ENCODE measurements at regions not wholly inside any gene's neighbourhood (a gene's known extent, or its start where the extent isn't known, plus 50 kb on each side); places are given as distances from the start of the nearest gene placed in this dataset.

DNA sequence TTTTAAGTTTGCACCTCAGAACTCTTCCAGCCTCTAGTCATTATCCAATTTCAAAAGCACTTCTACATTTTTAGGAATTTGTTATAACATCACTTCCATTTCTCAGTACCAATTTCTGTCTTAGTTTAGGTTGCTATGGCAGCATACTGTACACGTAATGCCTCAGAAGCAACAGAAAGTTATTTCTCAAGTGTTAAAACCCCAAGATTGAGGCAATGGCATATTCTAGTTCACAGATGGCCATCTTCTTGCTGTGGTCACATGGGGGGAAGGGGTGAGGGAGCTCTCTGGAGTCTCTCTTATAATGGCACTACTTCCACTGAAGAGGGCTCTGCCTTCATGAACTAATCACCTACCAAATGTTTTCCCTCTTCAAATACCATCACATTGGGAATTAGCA lies 220.3 kb upstream of the CTSO start:
- no peak for ATAC-seq
- intact Hi-C loops (cut with DNase I) = no loop called here
- DNase-seq = no peak
- H3K4me1 ChIP-seq = no peaks in the 10 kb centered on the region
- no peaks in the 10 kb centered on the region for H3K9me3 ChIP-seq
- H3K36me3 ChIP-seq = no peaks in the 10 kb centered on the region
- FAIRE-seq = no peak
- H3K27me3 ChIP-seq = no peaks in the 10 kb centered on the region
- H3K4me3 ChIP-seq = no peak overlapping the region
- no peak for TF ChIP-seq CTCF (IDR thresholded peaks at IDR 0.05)
- 74 to 79% methylated on average over 1 of the region's 1 CpG for WGBS, 2 donors
- H3K27ac ChIP-seq = no peak overlapping the region

DNA sequence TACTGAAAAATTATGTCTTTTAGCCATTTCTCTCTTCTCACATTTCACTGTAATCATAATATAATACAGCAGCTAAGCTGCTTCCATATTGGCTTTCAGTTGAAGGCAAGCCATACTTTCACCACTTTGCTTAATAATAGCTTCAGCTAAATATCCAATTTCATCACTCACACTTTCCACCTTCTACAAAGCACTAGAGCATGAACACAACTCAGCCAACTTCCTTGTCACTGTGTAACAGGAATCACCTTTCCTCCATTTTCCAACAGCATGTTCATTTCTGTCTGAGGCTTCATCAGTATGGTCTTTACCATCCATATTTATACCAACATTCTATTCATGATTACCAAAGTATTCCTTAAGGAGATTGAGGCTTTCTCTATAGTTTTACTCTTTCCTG lies 219.8 kb upstream of the CTSO start:
- no peak for ATAC-seq
- no peaks in the 10 kb centered on the region for H3K36me3 ChIP-seq
- intact Hi-C loops (cut with DNase I) = no loop called here
- H3K4me1 ChIP-seq = no peaks in the 10 kb centered on the region
- TF ChIP-seq CTCF (IDR thresholded peaks at IDR 0.05) = no peak
- no peak overlapping the region for H3K4me3 ChIP-seq
- no peak overlapping the region for H3K27ac ChIP-seq
- H3K27me3 ChIP-seq = no peaks in the 10 kb centered on the region
- FAIRE-seq = no peak
- no peak for DNase-seq
- no peaks in the 10 kb centered on the region for H3K9me3 ChIP-seq

- H3K9me3 ChIP-seq = no peaks in the 10 kb centered on the region
- no peak overlapping the region for H3K27ac ChIP-seq
- TF ChIP-seq CTCF (IDR thresholded peaks at IDR 0.05) = no peak
- no peaks in the 10 kb centered on the region for H3K36me3 ChIP-seq
- H3K4me3 ChIP-seq = no peak overlapping the region
- WGBS, 2 donors = 59 to 74% methylated on average over 2 of the region's 2 CpGs
- no peak for DNase-seq
- intact Hi-C loops (cut with DNase I) = no loop called here
- ATAC-seq = no peak
- FAIRE-seq = no peak
- no peaks in the 10 kb centered on the region for H3K4me1 ChIP-seq
- H3K27me3 ChIP-seq = no peaks in the 10 kb centered on the region
Measured at GRCh38 chr4:156169861-156170260, 216.2 kb upstream of the CTSO start.

DNA sequence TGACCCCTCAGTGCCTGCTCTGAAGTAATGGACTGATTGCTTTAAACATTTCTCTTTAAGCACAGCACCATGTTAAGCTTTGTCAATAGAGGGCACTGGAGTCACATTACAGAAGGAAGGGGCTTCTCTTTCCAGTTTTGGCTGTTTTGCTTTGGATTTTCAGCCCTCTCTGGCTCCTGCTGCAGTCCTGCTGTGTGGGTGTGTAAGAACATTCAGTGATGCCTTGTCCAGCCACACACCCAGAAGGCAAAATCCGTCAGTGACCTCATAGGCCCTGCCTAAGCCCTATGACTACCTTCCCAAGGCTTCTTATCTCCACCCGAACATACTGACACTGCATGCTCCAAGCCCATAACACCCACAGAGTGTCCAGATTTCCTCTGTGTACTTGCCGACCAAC lies 215.3 kb upstream of the CTSO start:
- Histone ChIP-seq H3K27me3 (no peaks in the 10 kb centered on the region), H3K36me3 (no peaks in the 10 kb centered on the region), H3K27ac (no peak overlapping the region), H3K4me1 (no peaks in the 10 kb centered on the region), H3K9me3 (no peaks in the 10 kb centered on the region), H3K4me3 (no peak overlapping the region)
- intact Hi-C loops (cut with DNase I) = no loop called here
- FAIRE-seq (no peak), DNase-seq (peak in 1 of 6 donors; percentile 18), ATAC-seq (peak in 3 of 4 donors; percentile 60 to 74 (median 72))
- 41 to 53% methylated on average over 3 of the region's 3 CpGs for WGBS, 2 donors
- TF ChIP-seq CTCF (IDR thresholded peaks at IDR 0.05) = no peak

DNA sequence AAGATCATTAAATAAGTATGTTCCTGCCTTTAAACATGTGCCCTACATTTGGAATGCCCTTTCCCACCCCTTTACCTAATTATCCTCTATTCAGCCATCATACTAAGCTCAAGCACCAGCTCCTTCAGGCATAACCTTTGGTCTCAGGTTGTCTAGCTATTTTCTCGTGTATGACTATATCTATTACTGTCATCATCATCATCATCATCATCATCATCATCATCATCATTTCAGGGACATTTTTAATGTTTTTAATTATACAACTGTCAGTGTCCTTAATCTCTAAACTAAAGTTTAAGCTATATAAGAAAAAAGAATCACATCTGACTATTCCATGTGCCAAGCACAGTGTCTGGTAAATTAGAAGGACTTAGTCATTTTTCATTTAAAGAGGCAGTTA lies 214.6 kb upstream of the CTSO start:
- WGBS, 2 donors = 31 to 55% methylated on average over 1 of the region's 1 CpG
- Histone ChIP-seq H3K27me3 (no peaks in the 10 kb centered on the region), H3K4me3 (no peak overlapping the region), H3K4me1 (no peaks in the 10 kb centered on the region), H3K36me3 (no peaks in the 10 kb centered on the region), H3K9me3 (no peaks in the 10 kb centered on the region), H3K27ac (no peak overlapping the region)
- intact Hi-C loops (cut with DNase I) = no loop called here
- DNase-seq (no peak), ATAC-seq (no peak), FAIRE-seq (no peak)
- no peak for TF ChIP-seq CTCF (IDR thresholded peaks at IDR 0.05)
